CD14-positive monocyte (primary cell): ENCODE measurements at regions not wholly inside any gene's neighbourhood (a gene's known extent, or its start where the extent isn't known, plus 50 kb on each side); places are given as distances from the start of the nearest gene placed in this dataset.
A peak's percentile ranks its signal among the peaks of the same experiment; 100 is the strongest.

Experiments
- DNase-seq, 3 donors: peaks; one replicate each; pipeline ENCODE4 v3.0.0-alpha.2; 2011 to 2022
- H2AFZ ChIP-seq: 2 replicates; pipeline ENCODE4 v1.6.0; 2012; ENCODE audit warnings: mild to moderate bottlenecking, low read depth, low read length, inconsistent platforms; ENCODE audit not compliant: insufficient read depth, poor library complexity, severe bottlenecking
- H3K27ac ChIP-seq, 2 donors: 1 replicate in 1 of 2; 2 replicates in 1 of 2; pipeline ENCODE4 v1.5.1; 2012 to 2013; ENCODE audit warnings: low read length in 2 of 2, control low read depth in 1 of 2, inconsistent platforms in 1 of 2, low read depth in 1 of 2, mild to moderate bottlenecking in 1 of 2
- H3K27me3 ChIP-seq, 2 donors: one replicate each; pipeline versions ENCODE4 v1.6.0 to v1.6.1; 2011 to 2013; ENCODE audit warnings: low read length in 2 of 2; ENCODE audit not compliant: control insufficient read depth in 2 of 2, insufficient read depth in 2 of 2
- H3K36me3 ChIP-seq, 2 donors: replicated peaks in 1 of 2; 1 replicate in 1 of 2; 2 replicates in 1 of 2; pipeline versions ENCODE4 v1.5.1 to v1.6.1; 2012 to 2013; ENCODE audit warnings: low read length in 2 of 2, control low read depth in 1 of 2, inconsistent platforms in 1 of 2, mild to moderate bottlenecking in 1 of 2; ENCODE audit not compliant: insufficient read depth in 2 of 2, control insufficient read depth in 1 of 2
- H3K4me1 ChIP-seq, 2 donors: 1 replicate in 1 of 2; 2 replicates in 1 of 2; pipeline versions ENCODE4 v1.5.1 to v1.6.1; 2012 to 2013; ENCODE audit warnings: low read length in 2 of 2, control low read depth in 1 of 2, inconsistent platforms in 1 of 2, mild to moderate bottlenecking in 1 of 2, moderate library complexity in 1 of 2; ENCODE audit not compliant: insufficient read depth in 2 of 2, control insufficient read depth in 1 of 2
- H3K4me2 ChIP-seq: replicated peaks from 2 replicates; pipeline ENCODE3; 2012; ENCODE audit warnings: low read length, moderate library complexity, mild to moderate bottlenecking; ENCODE audit not compliant: poor library complexity, severe bottlenecking; ENCODE audit errors: extremely low read depth
- H3K4me3 ChIP-seq, 3 experiments: fragments of 200-600 bp in 1 of 3; sonication (generic) in 1 of 3; replicated peaks in 1 of 3; 1 replicate in 2 of 3; 2 replicates in 1 of 3; pipeline ENCODE4 v1.5.1; 2011 to 2013; ENCODE audit warnings: low read length in 3 of 3, mild to moderate bottlenecking in 3 of 3, control low read depth in 2 of 3, low read depth in 2 of 3, inconsistent platforms in 1 of 3, moderate library complexity in 1 of 3
- H3K79me2 ChIP-seq: 2 replicates; pipeline ENCODE4 v1.6.0; 2012; ENCODE audit warnings: mild to moderate bottlenecking, control low read depth, inconsistent platforms, low read length, moderate library complexity; ENCODE audit not compliant: insufficient read depth
- H3K9ac ChIP-seq: 2 replicates; pipeline ENCODE4 v1.6.0; 2017; ENCODE audit warnings: low read length, mild to moderate bottlenecking; ENCODE audit not compliant: insufficient read depth, poor library complexity, severe bottlenecking
- H3K9me3 ChIP-seq, 2 donors: replicated peaks in 1 of 2; 1 replicate in 1 of 2; 2 replicates in 1 of 2; pipeline versions ENCODE4 v1.5.1 to v1.6.1; 2012 to 2013; ENCODE audit warnings: low read length in 2 of 2, control low read depth in 1 of 2; ENCODE audit not compliant: control insufficient read depth in 1 of 2, insufficient read depth in 1 of 2
- H4K20me1 ChIP-seq: 2 replicates; pipeline ENCODE4 v1.6.0; 2012; ENCODE audit warnings: mild to moderate bottlenecking, low read length, control low read depth, moderate library complexity; ENCODE audit not compliant: insufficient read depth
- H3K27ac Mint-ChIP-seq, 7 donors: one replicate each; pipeline ENCODE4 v1.8.0; 2020; ENCODE audit warnings: mild to moderate bottlenecking in 7 of 7, mixed read lengths in 7 of 7, moderate library complexity in 6 of 7, inconsistent platforms in 2 of 7
- H3K27me3 Mint-ChIP-seq, 3 donors: one replicate each; pipeline ENCODE4 v1.8.0; 2021 to 2022; ENCODE audit warnings: low read depth in 3 of 3, mild to moderate bottlenecking in 3 of 3, mixed read lengths in 3 of 3, moderate library complexity in 3 of 3, inconsistent platforms in 1 of 3
- H3K36me3 Mint-ChIP-seq, 2 donors: one replicate each; pipeline ENCODE4 v1.8.0; 2020; ENCODE audit warnings: mixed read lengths in 2 of 2, inconsistent platforms in 1 of 2, mild to moderate bottlenecking in 1 of 2
- H3K4me1 Mint-ChIP-seq: one replicate; pipeline ENCODE4 v1.8.0; 2020; ENCODE audit warnings: mild to moderate bottlenecking, mixed read lengths
- H3K4me3 Mint-ChIP-seq, 2 donors: one replicate each; pipeline ENCODE4 v1.8.0; 2020; ENCODE audit warnings: mild to moderate bottlenecking in 2 of 2, mixed read lengths in 2 of 2, moderate library complexity in 1 of 2
- H3K9me3 Mint-ChIP-seq, 7 donors: one replicate each; pipeline ENCODE4 v1.8.0; 2020 to 2022; ENCODE audit warnings: mixed read lengths in 7 of 7, mild to moderate bottlenecking in 6 of 7, moderate library complexity in 6 of 7, inconsistent platforms in 2 of 7
- CTCF ChIP-seq: fragments of 200-600 bp; IDR thresholded peaks from one replicate; pipeline ENCODE4 v1.8.0; 2022; ENCODE audit warnings: antibody characterized with exemption, mild to moderate bottlenecking
- whole genome bisulfite sequencing: methylation state at CpG from one replicate; pipeline ENCODE4 v1.1.5; 2013; ENCODE audit warnings: missing lambda C conversion rate; ENCODE audit not compliant: insufficient coverage; 5-methylcytosine and 5-hydroxymethylcytosine counted together
- intact Hi-C, 2 donors: fragments of 100-400 bp; cut with micrococcal nuclease; formaldehyde crosslinking; loops; one replicate each; pipeline versions ENCODE4 v1.15.0 to v1.15.1; 2023

DNA sequence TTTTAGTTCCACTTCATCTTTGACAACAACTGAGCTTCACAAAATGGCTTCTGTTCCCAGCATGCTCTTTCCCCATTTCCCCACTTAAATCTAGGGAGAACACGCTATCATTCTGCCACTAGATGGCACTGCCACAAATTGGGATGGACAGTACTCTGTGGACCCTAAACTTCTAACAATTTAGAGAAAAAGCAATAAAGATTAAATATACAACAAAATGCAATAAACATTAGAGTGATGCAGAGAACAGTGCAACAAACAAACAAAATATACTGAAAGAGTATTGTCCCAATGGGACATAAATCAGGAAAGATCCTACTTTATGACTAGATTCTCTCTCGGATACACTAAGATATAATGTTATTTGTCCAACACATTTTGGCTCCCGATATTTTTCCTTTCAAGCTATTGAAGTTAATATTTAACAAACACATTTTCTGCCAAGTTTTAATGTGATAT, 169.7 kb upstream of the TMCO5A start:
- Histone ChIP-seq H4K20me1 (no peaks in the 10 kb centered on the region), H3K4me3 (no peak overlapping the region), H3K4me1 (peaks cover 0 to 5% of the 10 kb centered on the region in 2 donors), H3K27ac (no peak overlapping the region), H3K27me3 (no peaks in the 10 kb centered on the region), H3K36me3 (no peaks in the 10 kb centered on the region), H2AFZ (peak overlapping the region; percentile 37), H3K4me2 (no peak overlapping the region), H3K9ac (no peak overlapping the region), H3K9me3 (no peaks in the 10 kb centered on the region), H3K79me2 (no peaks in the 10 kb centered on the region)
- Mint-ChIP-seq H3K27me3 (peaks cover 0 to 1% (median 0%) of the 10 kb centered on the region in 3 donors), H3K4me1 (peaks cover 14% of the 10 kb centered on the region), H3K27ac (no peak overlapping the region), H3K9me3 (peaks cover 0 to 4% (median 0%) of the 10 kb centered on the region in 7 donors), H3K4me3 (no peak overlapping the region), H3K36me3 (no peaks in the 10 kb centered on the region)
- intact Hi-C loops = no loop called here
- no peak for DNase-seq
- TF ChIP-seq CTCF = peak; percentile 52
- WGBS = no CpG with 5 or more reads among the region's 3 CpGs

- H4K20me1 ChIP-seq = no peaks in the 10 kb centered on the region
- Mint-ChIP-seq H3K27me3 (peaks cover 0 to 1% (median 0%) of the 10 kb centered on the region in 3 donors), H3K36me3 (no peaks in the 10 kb centered on the region), H3K27ac (peak overlapping the region in 1 of 7 donors; percentile 60), H3K9me3 (peaks cover 0 to 4% (median 0%) of the 10 kb centered on the region in 7 donors), H3K4me3 (peak overlapping the region; percentile 68 to 85), H3K4me1 (peaks cover 14% of the 10 kb centered on the region)
- H3K4me3 ChIP-seq = peak overlapping the region; percentile 2 to 58 (median 17)
- H3K27me3 ChIP-seq = no peaks in the 10 kb centered on the region
- intact Hi-C loops = no loop called here
- no peaks in the 10 kb centered on the region for H3K36me3 ChIP-seq
- H3K79me2 ChIP-seq = no peaks in the 10 kb centered on the region
- peak overlapping the region; percentile 59 for H2AFZ ChIP-seq
- no peak overlapping the region for H3K27ac ChIP-seq
- no peaks in the 10 kb centered on the region for H3K9me3 ChIP-seq
- H3K4me1 ChIP-seq = peaks cover 0 to 5% of the 10 kb centered on the region in 2 donors
- 0% methylated on average over 1 of the region's 8 CpGs for WGBS
- DNase-seq = peak in 2 of 3 donors; percentile 0 to 5
- no peak for TF ChIP-seq CTCF
- H3K9ac ChIP-seq = no peak overlapping the region
- H3K4me2 ChIP-seq = peak overlapping the region; percentile 61
These were observed 168.7 kb upstream of the TMCO5A start for GRCh38 chr15:37765786-37766185.
